ENCODE measurements at regions not wholly inside any gene's neighbourhood (a gene's known extent, or its start where the extent isn't known, plus 50 kb on each side); places are given as distances from the start of the nearest gene placed in this dataset.

DNA sequence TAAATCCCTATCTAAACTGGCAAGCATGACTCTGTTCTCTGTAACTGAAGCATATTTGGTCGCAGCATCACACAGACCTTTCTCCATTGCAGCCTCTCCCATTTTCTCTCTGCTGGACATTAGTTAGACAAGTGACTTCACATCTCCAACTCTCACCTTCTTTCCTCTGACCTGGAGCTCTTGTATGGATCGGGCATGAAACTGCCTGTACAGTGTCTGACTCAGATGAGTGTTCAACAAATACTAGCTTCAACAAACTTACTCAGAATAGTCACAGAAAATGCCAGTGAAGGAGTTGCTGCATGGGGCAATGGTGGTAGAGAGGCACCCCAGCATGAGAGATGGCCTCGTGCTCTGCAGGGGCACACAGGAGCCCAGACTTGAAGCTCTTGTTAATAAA, 104.7 kb upstream of the COPS8 start:
- TF ChIP-seq CTCF (IDR thresholded peaks at IDR 0.05) = no peak
- no peak for TF ChIP-seq POLR2A (IDR thresholded peaks at IDR 0.05)
